SK-N-SH (cell line): ENCODE measurements at regions not wholly inside any gene's neighbourhood (a gene's known extent, or its start where the extent isn't known, plus 50 kb on each side); places are given as distances from the start of the nearest gene placed in this dataset.

ENCODE experiments used
- FOXM1 ChIP-seq: IDR thresholded peaks from 2 replicates; pipeline ENCODE4 v1.4.0; 2012; ENCODE audit warnings: low read depth, mild to moderate bottlenecking
- RCOR1 ChIP-seq: fragments of 150-350 bp; IDR thresholded peaks from 2 replicates; pipeline ENCODE4 v1.6.1; 2017; ENCODE audit warnings: antibody characterized with exemption, low read length
- SIN3A ChIP-seq: IDR thresholded peaks from 2 replicates; pipeline ENCODE4 v1.6.1; 2012; ENCODE audit warnings: low read depth, mild to moderate bottlenecking, low read length, moderate library complexity, borderline replicate concordance
- TAF1 ChIP-seq: IDR thresholded peaks from 2 replicates; pipeline ENCODE4 v1.6.1; 2012; ENCODE audit warnings: low read depth, mild to moderate bottlenecking, low read length, moderate library complexity, borderline replicate concordance
- TF ChIP-seq, protein P1 (sequence below): fragments of 200-600 bp; sonication (generic); IDR thresholded peaks from 2 replicates; pipeline ENCODE4 v1.6.1; 2017; ENCODE audit warnings: antibody characterized with exemption, mild to moderate bottlenecking, moderate library complexity

DNA sequence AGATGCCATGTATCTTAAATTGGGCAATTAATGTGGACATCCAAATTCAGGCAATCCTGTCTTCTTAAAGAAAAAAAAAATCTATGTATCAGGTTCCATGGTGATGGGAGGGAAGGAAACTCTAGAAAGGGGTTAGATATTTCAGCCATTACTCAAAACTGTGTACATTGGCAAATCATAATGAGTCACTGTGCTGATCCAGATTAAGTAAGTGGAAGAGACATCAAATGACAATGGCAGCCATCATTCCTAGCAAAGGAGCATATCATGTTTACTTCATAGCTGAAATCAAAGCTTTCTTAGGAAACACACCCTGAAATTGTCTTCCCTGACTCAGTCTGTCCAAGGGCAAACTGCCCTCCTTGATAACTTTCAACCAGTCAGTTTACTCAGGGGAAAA lies 713.3 kb upstream of the GBE1 start:
- TF ChIP-seq, protein P1, sequence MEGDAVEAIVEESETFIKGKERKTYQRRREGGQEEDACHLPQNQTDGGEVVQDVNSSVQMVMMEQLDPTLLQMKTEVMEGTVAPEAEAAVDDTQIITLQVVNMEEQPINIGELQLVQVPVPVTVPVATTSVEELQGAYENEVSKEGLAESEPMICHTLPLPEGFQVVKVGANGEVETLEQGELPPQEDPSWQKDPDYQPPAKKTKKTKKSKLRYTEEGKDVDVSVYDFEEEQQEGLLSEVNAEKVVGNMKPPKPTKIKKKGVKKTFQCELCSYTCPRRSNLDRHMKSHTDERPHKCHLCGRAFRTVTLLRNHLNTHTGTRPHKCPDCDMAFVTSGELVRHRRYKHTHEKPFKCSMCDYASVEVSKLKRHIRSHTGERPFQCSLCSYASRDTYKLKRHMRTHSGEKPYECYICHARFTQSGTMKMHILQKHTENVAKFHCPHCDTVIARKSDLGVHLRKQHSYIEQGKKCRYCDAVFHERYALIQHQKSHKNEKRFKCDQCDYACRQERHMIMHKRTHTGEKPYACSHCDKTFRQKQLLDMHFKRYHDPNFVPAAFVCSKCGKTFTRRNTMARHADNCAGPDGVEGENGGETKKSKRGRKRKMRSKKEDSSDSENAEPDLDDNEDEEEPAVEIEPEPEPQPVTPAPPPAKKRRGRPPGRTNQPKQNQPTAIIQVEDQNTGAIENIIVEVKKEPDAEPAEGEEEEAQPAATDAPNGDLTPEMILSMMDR = no peak
- no peak for TF ChIP-seq SIN3A
- no peak for TF ChIP-seq FOXM1
- TF ChIP-seq TAF1 = no peak
- TF ChIP-seq RCOR1 = no peak
